Cerebellar nuclear complex (tissue), 1 donor: ENCODE measurements at regions not wholly inside any gene's neighbourhood (a gene's known extent, or its start where the extent isn't known, plus 50 kb on each side); places are given as distances from the start of the nearest gene placed in this dataset.
"Not testable (repeated sequence)": the region's sequence is repeated elsewhere in the genome, so short reads cannot be mapped to it uniquely, and the experiment has no call there.

Experiments
- DNase-seq, 2 experiments: peaks; one replicate each; lab custom pipeline; 2025; lab: John Stamatoyannopoulos, UW

GRCh38 chr7:50854831-50855230 is 72.1 kb upstream of the GRB10 start:
- DNase-seq: no peak

- no peak for DNase-seq
Observed at GRCh38 chr7:50854247-50854646, 71.6 kb upstream of the GRB10 start.

GRCh38 chr7:50853311-50853710 is 70.6 kb upstream of the GRB10 start:
- no peak for DNase-seq

- DNase-seq: no peak
Observed at GRCh38 chr7:50852901-50853300, 70.2 kb upstream of the GRB10 start.

- DNase-seq: no peak
Observed at GRCh38 chr7:50851891-50852290, 69.2 kb upstream of the GRB10 start.

- no peak for DNase-seq
Observed at GRCh38 chr7:50851451-50851850, 68.8 kb upstream of the GRB10 start.

GRCh38 chr7:50849991-50850390 is 67.3 kb upstream of the GRB10 start:
- no peak for DNase-seq

GRCh38 chr7:50848203-50848602 is 65.5 kb upstream of the GRB10 start:
- DNase-seq: no peak

GRCh38 chr7:50844861-50845260 is 62.2 kb upstream of the GRB10 start:
- DNase-seq: not testable (repeated sequence)

GRCh38 chr7:50842041-50842440 is 59.3 kb upstream of the GRB10 start:
- no peak for DNase-seq

GRCh38 chr7:50838675-50839377 is 56.1 kb upstream of the GRB10 start:
- DNase-seq: no peak

GRCh38 chr7:50837965-50838364 is 55.3 kb upstream of the GRB10 start:
- no peak for DNase-seq

GRCh38 chr7:50836646-50837045 is 54.0 kb upstream of the GRB10 start:
- DNase-seq: no peak

GRCh38 chr7:50835156-50835555 is 52.5 kb upstream of the GRB10 start:
- DNase-seq: no peak

- DNase-seq: peak; percentile 74 to 91
Observed at GRCh38 chr7:50834679-50835078, 52.0 kb upstream of the GRB10 start.

- DNase-seq: peak in 1 of 2 experiments; percentile 38
Observed at GRCh38 chr7:50834031-50834535, 51.4 kb upstream of the GRB10 start.

GRCh38 chr7:50832744-50833143 is 50.0 kb upstream of the GRB10 start:
- DNase-seq: no peak
